ENCODE measurements at regions not wholly inside any gene's neighbourhood (a gene's known extent, or its start where the extent isn't known, plus 50 kb on each side); places are given as distances from the start of the nearest gene placed in this dataset.

- TF ChIP-seq, protein P1, sequence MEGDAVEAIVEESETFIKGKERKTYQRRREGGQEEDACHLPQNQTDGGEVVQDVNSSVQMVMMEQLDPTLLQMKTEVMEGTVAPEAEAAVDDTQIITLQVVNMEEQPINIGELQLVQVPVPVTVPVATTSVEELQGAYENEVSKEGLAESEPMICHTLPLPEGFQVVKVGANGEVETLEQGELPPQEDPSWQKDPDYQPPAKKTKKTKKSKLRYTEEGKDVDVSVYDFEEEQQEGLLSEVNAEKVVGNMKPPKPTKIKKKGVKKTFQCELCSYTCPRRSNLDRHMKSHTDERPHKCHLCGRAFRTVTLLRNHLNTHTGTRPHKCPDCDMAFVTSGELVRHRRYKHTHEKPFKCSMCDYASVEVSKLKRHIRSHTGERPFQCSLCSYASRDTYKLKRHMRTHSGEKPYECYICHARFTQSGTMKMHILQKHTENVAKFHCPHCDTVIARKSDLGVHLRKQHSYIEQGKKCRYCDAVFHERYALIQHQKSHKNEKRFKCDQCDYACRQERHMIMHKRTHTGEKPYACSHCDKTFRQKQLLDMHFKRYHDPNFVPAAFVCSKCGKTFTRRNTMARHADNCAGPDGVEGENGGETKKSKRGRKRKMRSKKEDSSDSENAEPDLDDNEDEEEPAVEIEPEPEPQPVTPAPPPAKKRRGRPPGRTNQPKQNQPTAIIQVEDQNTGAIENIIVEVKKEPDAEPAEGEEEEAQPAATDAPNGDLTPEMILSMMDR (IDR thresholded peaks at IDR 0.05; ENCODE audit: low read depth, low read length, poor library complexity, severe bottlenecking), result no peak
- no peak for TF ChIP-seq EZH2phosphoT487 (IDR thresholded peaks at IDR 0.05; ENCODE audit: borderline replicate concordance, low read length)
Measured at GRCh38 chr4:72951628-72952027, 117.9 kb downstream of the COX18 start.
